Stomach (tissue), 8 donors: ENCODE measurements at regions not wholly inside any gene's neighbourhood (a gene's known extent, or its start where the extent isn't known, plus 50 kb on each side); places are given as distances from the start of the nearest gene placed in this dataset.

Experiments
- DNase-seq, 2 donors: peaks; one replicate each; pipeline versions ENCODE4 v3.0.0 to v3.0.0-alpha.2; 2013 to 2019
- H3K27ac ChIP-seq, 5 donors: fragments of 200-600 bp in 4 of 5; sonication (generic) in 4 of 5; one replicate each; pipeline ENCODE4 v1.5.1; 2013 to 2019; ENCODE audit warnings: mild to moderate bottlenecking in 1 of 5, moderate library complexity in 1 of 5
- H3K27me3 ChIP-seq, 3 donors: fragments of 200-600 bp; sonication (generic); one replicate each; pipeline ENCODE4 v1.5.1; 2017 to 2019; ENCODE audit warnings: mixed run types in 1 of 3
- H3K36me3 ChIP-seq, 4 donors: fragments of 200-600 bp; sonication (generic); 1 replicate in 3 of 4; 2 replicates in 1 of 4; pipeline ENCODE4 v1.5.1; 2016 to 2019
- H3K4me1 ChIP-seq, 4 donors: fragments of 200-600 bp; sonication (generic); one replicate each; pipeline ENCODE4 v1.5.1; 2016 to 2019
- H3K4me3 ChIP-seq, 4 donors: fragments of 200-600 bp; sonication (generic) in 3 of 4; one replicate each; pipeline ENCODE4 v1.5.1; 2016 to 2019; ENCODE audit warnings: mild to moderate bottlenecking in 1 of 4
- H3K9me3 ChIP-seq, 4 donors: fragments of 200-600 bp; sonication (generic); one replicate each; pipeline ENCODE4 v1.5.1; 2016 to 2019
- EP300 ChIP-seq: sonication (generic); formaldehyde crosslinking; IDR thresholded peaks from one replicate; pipeline ENCODE4 v1.6.1; 2017; ENCODE audit warnings: antibody characterized with exemption
- POLR2A ChIP-seq, 4 donors: fragments of 450-650 bp; IDR thresholded peaks; one replicate each; pipeline ENCODE4 v1.6.1; 2016; ENCODE audit warnings: antibody characterized with exemption in 4 of 4, control low read depth in 2 of 4, mild to moderate bottlenecking in 1 of 4, moderate library complexity in 1 of 4
- POLR2AphosphoS5 ChIP-seq, 3 donors: sonication (generic); formaldehyde crosslinking; IDR thresholded peaks; one replicate each; pipeline ENCODE4 v1.6.1; 2016; ENCODE audit warnings: antibody characterized with exemption in 3 of 3
- WGBS, 5 donors: extraction: QIAGEN DNeasy Blood & Tissue Kit in 3 of 5; methylation state at CpG; one replicate each; pipeline versions ENCODE4 v1.1.5 to v1.1.7; 2013 to 2018; 5-methylcytosine and 5-hydroxymethylcytosine counted together
- intact Hi-C: fragments of 100-400 bp; cut with DNase I; formaldehyde crosslinking; loops from one replicate; pipeline ENCODE4 v1.15.1; 2023; ENCODE audit warnings: low total_unique reads
- small RNA-seq, 4 donors: library from RNA; depleted of rRNA; stranded (forward); fragments of <200 nt; gene quantifications; one replicate each; pipeline ENCODE3, GENCODE V24; 2016
- TF ChIP-seq, protein P1 (sequence below), 7 experiments: fragments of 450-650 bp in 4 of 7; fragments of 200-600 bp in 3 of 7; sonication (generic) in 3 of 7; IDR thresholded peaks; one replicate each; pipeline ENCODE4 v1.5.1; 2016 to 2019; ENCODE audit warnings: antibody characterized with exemption in 7 of 7, control low read depth in 2 of 7, mild to moderate bottlenecking in 1 of 7
- donor health status: healthy with polysubstance abuse.
- donor health status: Bipolar disorder and iron deficiency.
- donor health status: healthy.

DNA sequence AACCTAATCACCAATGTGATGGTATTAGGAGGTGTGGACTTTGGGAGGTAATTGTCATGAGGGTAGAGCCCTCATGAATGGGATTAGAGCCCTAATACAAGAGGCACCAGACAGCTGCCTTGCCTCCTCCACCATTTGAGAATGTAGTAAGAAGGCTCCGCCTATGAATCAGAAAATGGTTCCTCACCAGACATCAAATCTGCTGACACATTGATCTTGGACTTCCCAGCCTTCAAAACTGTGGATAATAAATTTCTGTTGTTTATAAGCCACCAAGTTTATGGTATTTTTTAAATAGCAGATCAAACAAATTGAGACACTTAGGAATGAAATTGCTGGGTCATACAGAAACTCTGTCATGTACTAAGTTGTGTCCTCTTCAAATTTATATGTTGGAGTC is 56.8 kb upstream of the COL6A5 start:
- Histone ChIP-seq H3K27ac (no peak overlapping the region), H3K4me3 (no peak overlapping the region), H3K27me3 (peaks cover 0 to 5% (median 0%) of the 10 kb centered on the region in 3 donors), H3K4me1 (no peaks in the 10 kb centered on the region), H3K36me3 (no peaks in the 10 kb centered on the region), H3K9me3 (no peaks in the 10 kb centered on the region)
- intact Hi-C loops: no loop called here
- WGBS, 5 donors: 87 to 100% (median 93%) methylated on average over 1 of the region's 1 CpG
- no peak for DNase-seq
- no peak for TF ChIP-seq POLR2AphosphoS5 (IDR thresholded peaks at IDR 0.05)
- TF ChIP-seq POLR2A (IDR thresholded peaks at IDR 0.05): no peak
- TF ChIP-seq EP300: no peak
- TF ChIP-seq, protein P1, sequence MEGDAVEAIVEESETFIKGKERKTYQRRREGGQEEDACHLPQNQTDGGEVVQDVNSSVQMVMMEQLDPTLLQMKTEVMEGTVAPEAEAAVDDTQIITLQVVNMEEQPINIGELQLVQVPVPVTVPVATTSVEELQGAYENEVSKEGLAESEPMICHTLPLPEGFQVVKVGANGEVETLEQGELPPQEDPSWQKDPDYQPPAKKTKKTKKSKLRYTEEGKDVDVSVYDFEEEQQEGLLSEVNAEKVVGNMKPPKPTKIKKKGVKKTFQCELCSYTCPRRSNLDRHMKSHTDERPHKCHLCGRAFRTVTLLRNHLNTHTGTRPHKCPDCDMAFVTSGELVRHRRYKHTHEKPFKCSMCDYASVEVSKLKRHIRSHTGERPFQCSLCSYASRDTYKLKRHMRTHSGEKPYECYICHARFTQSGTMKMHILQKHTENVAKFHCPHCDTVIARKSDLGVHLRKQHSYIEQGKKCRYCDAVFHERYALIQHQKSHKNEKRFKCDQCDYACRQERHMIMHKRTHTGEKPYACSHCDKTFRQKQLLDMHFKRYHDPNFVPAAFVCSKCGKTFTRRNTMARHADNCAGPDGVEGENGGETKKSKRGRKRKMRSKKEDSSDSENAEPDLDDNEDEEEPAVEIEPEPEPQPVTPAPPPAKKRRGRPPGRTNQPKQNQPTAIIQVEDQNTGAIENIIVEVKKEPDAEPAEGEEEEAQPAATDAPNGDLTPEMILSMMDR (IDR thresholded peaks at IDR 0.05): no peak

DNA sequence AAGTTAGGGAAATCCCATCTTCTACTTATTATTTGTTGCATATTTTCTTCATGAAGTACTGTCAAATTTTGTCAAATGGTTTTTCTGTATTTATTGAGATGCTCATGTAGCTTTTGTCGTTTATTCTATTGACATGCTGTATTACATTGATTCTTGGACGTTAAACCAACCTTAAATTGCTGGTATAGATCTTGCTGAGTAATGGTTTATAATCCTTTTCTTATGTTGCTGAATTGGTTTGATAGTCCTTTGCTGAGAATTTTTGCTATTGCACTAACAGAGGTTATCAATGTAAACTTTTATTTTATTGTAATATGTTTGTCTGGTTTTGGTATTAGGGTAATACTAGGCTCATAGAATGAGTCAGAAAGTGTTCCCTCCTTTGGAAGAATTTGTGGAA is 54.3 kb upstream of the COL6A5 start:
- no peaks in the 10 kb centered on the region for H3K9me3 ChIP-seq
- DNase-seq: no peak
- H3K27ac ChIP-seq: no peak overlapping the region
- no peaks in the 10 kb centered on the region for H3K4me1 ChIP-seq
- H3K4me3 ChIP-seq: no peak overlapping the region
- intact Hi-C loops: no loop called here
- TF ChIP-seq, protein P1 (IDR thresholded peaks at IDR 0.05): no peak
- TF ChIP-seq POLR2AphosphoS5 (IDR thresholded peaks at IDR 0.05): no peak
- no peak for TF ChIP-seq EP300
- TF ChIP-seq POLR2A (IDR thresholded peaks at IDR 0.05): no peak
- no peaks in the 10 kb centered on the region for H3K36me3 ChIP-seq
- WGBS, 5 donors: 75 to 85% (median 84%) methylated on average over 2 of the region's 2 CpGs
- H3K27me3 ChIP-seq: peaks cover 0 to 5% (median 0%) of the 10 kb centered on the region in 3 donors

DNA sequence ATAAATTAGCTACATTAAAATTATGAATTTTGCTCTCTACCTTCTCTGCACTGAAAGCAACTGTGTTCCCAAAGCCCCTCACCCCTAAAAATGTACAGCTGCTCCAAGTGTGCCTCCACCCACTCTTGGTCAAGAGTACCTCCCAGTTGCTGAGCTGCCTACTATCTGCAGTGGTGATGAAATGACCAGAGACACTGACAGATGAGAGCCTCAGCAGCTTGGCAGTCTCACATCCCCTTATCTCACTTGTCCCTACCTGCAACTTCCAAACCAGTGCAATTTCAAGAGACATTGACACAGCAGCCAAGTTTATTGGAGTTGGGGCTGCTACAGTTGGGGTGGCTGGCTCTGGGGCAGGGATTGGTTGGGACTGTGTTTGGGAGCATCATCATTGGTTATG is 52.2 kb upstream of the COL6A5 start:
- H3K4me3 ChIP-seq: no peak overlapping the region
- DNase-seq: no peak
- H3K27me3 ChIP-seq: peaks cover 0 to 5% (median 0%) of the 10 kb centered on the region in 3 donors
- H3K36me3 ChIP-seq: no peaks in the 10 kb centered on the region
- TF ChIP-seq POLR2A (IDR thresholded peaks at IDR 0.05): no peak
- TF ChIP-seq POLR2AphosphoS5 (IDR thresholded peaks at IDR 0.05): no peak
- no peak for TF ChIP-seq EP300
- TF ChIP-seq, protein P1 (IDR thresholded peaks at IDR 0.05): no peak
- no peak overlapping the region for H3K27ac ChIP-seq
- H3K9me3 ChIP-seq: no peaks in the 10 kb centered on the region
- intact Hi-C loops: no loop called here
- H3K4me1 ChIP-seq: no peaks in the 10 kb centered on the region

Small RNA genes in the stretch of these regions (small RNA-seq; reads per million reads assigned to genes)
- 0 reads per million in 4 donors for gene ENPP7P3
- 0 reads per million in 4 donors for gene SNRPCP8
